Stomach (tissue), 8 donors: ENCODE measurements at regions not wholly inside any gene's neighbourhood (a gene's known extent, or its start where the extent isn't known, plus 50 kb on each side); places are given as distances from the start of the nearest gene placed in this dataset.

Source experiments
- DNase-seq, 2 donors: peaks; one replicate each; pipeline versions ENCODE4 v3.0.0 to v3.0.0-alpha.2; 2013 to 2019
- H3K27ac ChIP-seq, 5 donors: fragments of 200-600 bp in 4 of 5; sonication (generic) in 4 of 5; one replicate each; pipeline ENCODE4 v1.5.1; 2013 to 2019; ENCODE audit warnings: mild to moderate bottlenecking in 1 of 5, moderate library complexity in 1 of 5
- H3K27me3 ChIP-seq, 3 donors: fragments of 200-600 bp; sonication (generic); one replicate each; pipeline ENCODE4 v1.5.1; 2017 to 2019; ENCODE audit warnings: mixed run types in 1 of 3
- H3K36me3 ChIP-seq, 4 donors: fragments of 200-600 bp; sonication (generic); 1 replicate in 3 of 4; 2 replicates in 1 of 4; pipeline ENCODE4 v1.5.1; 2016 to 2019
- H3K4me1 ChIP-seq, 4 donors: fragments of 200-600 bp; sonication (generic); one replicate each; pipeline ENCODE4 v1.5.1; 2016 to 2019
- H3K4me3 ChIP-seq, 4 donors: fragments of 200-600 bp; sonication (generic) in 3 of 4; one replicate each; pipeline ENCODE4 v1.5.1; 2016 to 2019; ENCODE audit warnings: mild to moderate bottlenecking in 1 of 4
- H3K9me3 ChIP-seq, 4 donors: fragments of 200-600 bp; sonication (generic); one replicate each; pipeline ENCODE4 v1.5.1; 2016 to 2019
- CTCF ChIP-seq, 7 experiments: fragments of 450-650 bp in 4 of 7; fragments of 200-600 bp in 3 of 7; sonication (generic) in 3 of 7; IDR thresholded peaks; one replicate each; pipeline ENCODE4 v1.5.1; 2016 to 2019; ENCODE audit warnings: antibody characterized with exemption in 7 of 7, control low read depth in 2 of 7, mild to moderate bottlenecking in 1 of 7
- EP300 ChIP-seq: sonication (generic); formaldehyde crosslinking; IDR thresholded peaks from one replicate; pipeline ENCODE4 v1.6.1; 2017; ENCODE audit warnings: antibody characterized with exemption
- POLR2A ChIP-seq, 4 donors: fragments of 450-650 bp; IDR thresholded peaks; one replicate each; pipeline ENCODE4 v1.6.1; 2016; ENCODE audit warnings: antibody characterized with exemption in 4 of 4, control low read depth in 2 of 4, mild to moderate bottlenecking in 1 of 4, moderate library complexity in 1 of 4
- POLR2AphosphoS5 ChIP-seq, 3 donors: sonication (generic); formaldehyde crosslinking; IDR thresholded peaks; one replicate each; pipeline ENCODE4 v1.6.1; 2016; ENCODE audit warnings: antibody characterized with exemption in 3 of 3
- WGBS, 5 donors: extraction: QIAGEN DNeasy Blood & Tissue Kit in 3 of 5; methylation state at CpG; one replicate each; pipeline versions ENCODE4 v1.1.5 to v1.1.7; 2013 to 2018; 5-methylcytosine and 5-hydroxymethylcytosine counted together
- intact Hi-C: fragments of 100-400 bp; cut with DNase I; formaldehyde crosslinking; loops from one replicate; pipeline ENCODE4 v1.15.1; 2023; ENCODE audit warnings: low total_unique reads
- donor health status: healthy with polysubstance abuse.
- donor health status: Bipolar disorder and iron deficiency.
- donor health status: healthy.

- WGBS, 5 donors: 60 to 69% (median 62%) methylated on average over 6 of the region's 6 CpGs
- no peak for DNase-seq
- Histone ChIP-seq H3K27ac (no peak overlapping the region), H3K36me3 (no peaks in the 10 kb centered on the region), H3K4me3 (no peak overlapping the region), H3K9me3 (peaks cover 0 to 7% (median 0%) of the 10 kb centered on the region in 4 donors), H3K4me1 (no peaks in the 10 kb centered on the region), H3K27me3 (peaks cover 0 to 5% (median 0%) of the 10 kb centered on the region in 3 donors)
- intact Hi-C loops: no loop called here
- TF ChIP-seq EP300 (no peak), CTCF (IDR thresholded peaks at IDR 0.05) (no peak), POLR2AphosphoS5 (IDR thresholded peaks at IDR 0.05) (no peak), POLR2A (IDR thresholded peaks at IDR 0.05) (no peak)
Measured at GRCh38 chr19:32012886-32013631, 332.4 kb upstream of the ZNF507 start.

DNA sequence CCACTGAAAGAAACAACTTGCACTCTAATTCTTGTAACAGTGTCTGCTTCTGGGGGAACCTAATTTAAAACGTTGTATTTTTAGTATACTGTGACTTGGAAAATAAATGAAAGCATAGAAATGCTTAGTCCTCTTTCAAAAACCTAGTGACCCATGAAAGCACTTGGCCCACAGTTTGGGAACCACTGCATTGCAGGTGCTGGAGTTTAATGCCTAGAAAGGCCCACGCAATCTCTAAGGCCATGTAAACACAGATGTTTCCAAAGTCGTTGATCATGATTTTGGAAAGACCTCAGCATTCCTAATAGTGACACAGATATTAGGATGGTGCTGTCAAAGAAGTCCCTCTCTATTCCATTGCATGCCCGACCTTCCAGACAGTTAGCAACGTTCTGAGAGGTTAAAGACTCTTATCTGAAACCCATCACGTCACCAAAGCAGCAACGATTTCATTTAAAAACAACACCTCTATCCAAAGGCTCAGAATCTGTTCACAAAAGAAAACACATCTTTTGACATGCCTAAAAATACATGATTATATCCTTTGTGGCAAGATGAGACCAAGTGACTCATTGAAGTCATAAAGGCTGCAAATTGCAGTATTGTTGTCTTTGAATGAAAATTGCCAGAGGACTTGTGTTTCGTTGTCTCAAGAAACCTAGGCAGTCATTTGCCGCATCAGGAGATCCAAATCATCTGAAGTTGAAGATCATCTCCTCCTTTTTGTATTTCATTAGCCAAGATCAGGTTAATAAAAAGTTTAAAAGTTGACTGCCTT lies 328.0 kb upstream of the ZNF507 start:
- H3K9me3 ChIP-seq: peaks cover 0 to 7% (median 2%) of the 10 kb centered on the region in 4 donors
- intact Hi-C loops: no loop called here
- H3K27ac ChIP-seq: no peak overlapping the region
- TF ChIP-seq POLR2A (IDR thresholded peaks at IDR 0.05) (no peak), POLR2AphosphoS5 (IDR thresholded peaks at IDR 0.05) (no peak), EP300 (no peak), CTCF (IDR thresholded peaks at IDR 0.05) (no peak)
- 52 to 62% (median 59%) methylated on average over 9 of the region's 9 CpGs for WGBS, 5 donors
- no peak overlapping the region for H3K4me3 ChIP-seq
- no peaks in the 10 kb centered on the region for H3K4me1 ChIP-seq
- peaks cover 0 to 8% (median 0%) of the 10 kb centered on the region in 3 donors for H3K27me3 ChIP-seq
- DNase-seq: no peak
- no peaks in the 10 kb centered on the region for H3K36me3 ChIP-seq

- Histone ChIP-seq H3K4me1 (no peaks in the 10 kb centered on the region), H3K9me3 (peaks cover 0 to 7% (median 2%) of the 10 kb centered on the region in 4 donors), H3K36me3 (no peaks in the 10 kb centered on the region), H3K4me3 (no peak overlapping the region), H3K27ac (no peak overlapping the region), H3K27me3 (peaks cover 0 to 7% (median 0%) of the 10 kb centered on the region in 3 donors)
- 45 to 47% (median 47%) methylated on average over 6 of the region's 6 CpGs for WGBS, 5 donors
- intact Hi-C loops: no loop called here
- peak in 1 of 2 donors; percentile 45 for DNase-seq
- TF ChIP-seq POLR2AphosphoS5 (IDR thresholded peaks at IDR 0.05) (no peak), EP300 (no peak), CTCF (IDR thresholded peaks at IDR 0.05) (no peak), POLR2A (IDR thresholded peaks at IDR 0.05) (no peak)
Measured at GRCh38 chr19:32018014-32018413, 327.4 kb upstream of the ZNF507 start.

DNA sequence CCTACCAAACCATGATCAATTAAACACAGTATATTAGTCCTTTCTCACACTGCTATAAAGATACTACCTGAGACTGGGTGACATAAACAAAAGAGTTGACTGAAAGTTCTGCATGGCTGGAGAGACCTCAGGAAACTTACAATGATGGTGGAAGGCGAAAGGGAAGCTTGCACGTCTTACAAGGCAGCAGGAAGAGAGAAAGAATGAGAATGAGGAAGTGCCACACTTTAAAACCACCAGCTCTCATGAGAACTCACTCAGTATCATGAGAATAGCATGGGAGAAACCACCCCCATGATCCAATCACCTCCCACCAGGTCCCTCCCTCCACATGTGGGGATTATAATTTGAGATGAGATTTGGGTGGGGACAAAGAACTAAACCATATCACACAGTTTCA lies 324.9 kb upstream of the ZNF507 start:
- Histone ChIP-seq H3K9me3 (peaks cover 0 to 7% (median 2%) of the 10 kb centered on the region in 4 donors), H3K36me3 (no peaks in the 10 kb centered on the region), H3K4me3 (no peak overlapping the region), H3K27ac (no peak overlapping the region), H3K4me1 (no peaks in the 10 kb centered on the region), H3K27me3 (peaks cover 0 to 13% (median 0%) of the 10 kb centered on the region in 3 donors)
- TF ChIP-seq CTCF (IDR thresholded peaks at IDR 0.05) (no peak), EP300 (no peak), POLR2AphosphoS5 (IDR thresholded peaks at IDR 0.05) (no peak), POLR2A (IDR thresholded peaks at IDR 0.05) (no peak)
- intact Hi-C loops: no loop called here
- no peak for DNase-seq
- WGBS, 5 donors: 61 to 81% (median 78%) methylated on average over 2 of the region's 2 CpGs
